ENCODE measurements at regions not wholly inside any gene's neighbourhood (a gene's known extent, or its start where the extent isn't known, plus 50 kb on each side); places are given as distances from the start of the nearest gene placed in this dataset.

DNA sequence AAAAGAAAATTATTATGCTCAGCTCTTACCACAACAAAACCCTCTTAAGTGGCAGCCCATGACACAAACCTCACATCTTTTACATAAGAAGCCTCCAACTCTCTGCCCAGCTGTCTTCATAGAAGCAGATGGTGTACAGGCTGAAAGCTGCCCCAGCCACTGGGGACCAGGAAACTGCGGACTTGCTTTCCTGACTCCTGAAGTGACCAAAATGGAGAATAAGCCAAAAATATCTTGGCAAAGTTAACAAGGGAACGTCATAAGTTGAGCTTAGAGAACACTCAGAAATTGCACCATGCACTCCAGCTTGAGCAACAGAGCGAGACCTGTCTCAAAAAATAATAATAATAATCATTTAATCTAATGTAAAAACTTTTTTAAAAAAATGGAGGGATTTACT lies 160.3 kb upstream of the CDYL start:
- DNase-seq (ENCODE audit: low spot score), result no peak

DNA sequence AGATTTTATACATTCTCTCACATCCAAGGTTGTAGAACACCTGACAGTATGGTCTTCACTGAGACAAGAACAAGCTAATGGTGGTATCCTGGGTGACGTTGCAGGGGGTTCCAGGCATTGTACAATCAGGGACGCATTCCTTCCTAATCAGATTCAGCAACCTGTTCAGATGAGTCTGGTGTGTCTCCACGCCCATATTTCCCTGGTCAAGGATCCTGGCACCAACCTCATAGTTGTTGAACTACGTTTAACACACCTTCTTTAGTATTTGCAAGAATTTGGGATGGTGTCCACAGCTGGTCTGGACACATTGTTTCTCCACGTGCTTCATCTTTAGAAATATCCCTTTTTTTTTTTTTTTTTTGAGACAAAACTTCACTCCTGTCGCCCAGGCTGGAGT lies 161.0 kb upstream of the CDYL start:
- no peak for DNase-seq (ENCODE audit: low spot score)

- DNase-seq (ENCODE audit: low spot score), result no peak
Observed at GRCh38 chr6:4614637-4615036, 161.6 kb upstream of the CDYL start.

DNA sequence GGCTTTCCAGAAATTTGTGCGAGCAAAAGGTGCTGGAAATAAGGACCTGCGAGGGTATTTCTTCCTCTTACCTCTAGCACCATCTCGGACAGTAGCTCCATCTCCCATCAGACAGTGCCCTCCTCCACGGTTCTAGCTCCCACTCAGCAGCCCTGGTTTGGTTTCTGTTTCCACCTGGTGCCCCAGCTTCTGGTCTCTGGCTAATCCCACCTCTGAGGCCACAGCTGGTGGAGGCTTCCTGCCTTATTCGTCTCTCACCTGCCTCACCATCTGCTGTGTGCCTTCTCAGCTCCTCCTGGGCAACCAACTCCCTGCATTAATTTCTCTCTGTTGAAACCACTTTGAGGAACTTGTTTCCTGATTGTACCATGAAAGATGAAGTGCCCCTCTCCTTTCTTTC lies 162.4 kb upstream of the CDYL start:
- no peak for DNase-seq (ENCODE audit: low spot score)

- DNase-seq (ENCODE audit: low spot score), result no peak
Observed at GRCh38 chr6:4613381-4613780, 162.8 kb upstream of the CDYL start.

DNA sequence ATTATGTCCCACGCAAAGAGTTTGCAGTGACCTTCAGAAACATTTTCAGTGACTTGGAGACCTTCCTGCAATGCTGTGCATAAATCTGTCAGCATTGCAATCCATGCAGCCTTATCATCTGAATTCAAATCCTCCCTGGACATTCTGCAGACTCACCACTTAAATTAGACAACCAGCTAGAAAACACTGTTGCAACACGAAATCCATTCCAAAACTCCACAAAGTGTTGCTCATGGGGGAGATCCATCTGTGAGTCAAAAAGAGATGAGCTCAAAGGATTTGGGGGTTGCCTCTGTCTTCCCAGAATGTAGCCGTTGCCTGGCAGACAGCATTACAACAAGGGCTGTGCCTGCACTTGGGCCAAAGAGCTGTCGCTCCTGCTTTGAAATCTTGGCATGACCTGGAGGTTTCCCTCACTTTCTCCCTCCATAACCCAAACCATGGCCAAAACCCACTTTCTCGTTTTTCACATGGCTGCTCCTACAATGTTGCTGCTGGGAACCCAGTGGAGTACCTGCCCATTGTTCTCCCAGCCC lies 163.5 kb upstream of the CDYL start:
- DNase-seq (ENCODE audit: low spot score), result no peak

- no peak for DNase-seq (ENCODE audit: low spot score)
Observed at GRCh38 chr6:4611429-4612129, 164.6 kb upstream of the CDYL start.

DNA sequence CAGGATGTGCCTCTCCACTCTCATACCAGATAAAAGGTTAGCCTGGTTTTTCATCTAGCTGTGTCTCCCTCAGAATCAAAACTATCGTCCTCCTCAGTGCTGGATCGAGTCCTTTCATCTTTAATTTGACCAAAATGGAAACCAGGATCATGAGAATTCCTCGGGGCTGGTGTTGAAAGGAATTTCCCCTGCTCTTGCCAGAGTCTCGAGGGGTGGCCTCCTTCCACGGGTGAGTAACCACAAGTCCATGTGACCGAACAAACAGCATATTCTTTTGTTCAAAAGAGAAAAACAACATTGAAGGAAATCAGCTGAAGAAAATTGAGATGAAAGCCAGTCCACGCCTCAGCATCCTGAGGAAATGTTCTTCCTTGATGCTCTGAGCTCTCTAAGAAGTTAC lies 165.9 kb upstream of the CDYL start:
- DNase-seq (ENCODE audit: low spot score), result peak; percentile 21

GRCh38 chr6:4608361-4609115 lies 167.7 kb upstream of the CDYL start:
- no peak for DNase-seq (ENCODE audit: low spot score)

DNA sequence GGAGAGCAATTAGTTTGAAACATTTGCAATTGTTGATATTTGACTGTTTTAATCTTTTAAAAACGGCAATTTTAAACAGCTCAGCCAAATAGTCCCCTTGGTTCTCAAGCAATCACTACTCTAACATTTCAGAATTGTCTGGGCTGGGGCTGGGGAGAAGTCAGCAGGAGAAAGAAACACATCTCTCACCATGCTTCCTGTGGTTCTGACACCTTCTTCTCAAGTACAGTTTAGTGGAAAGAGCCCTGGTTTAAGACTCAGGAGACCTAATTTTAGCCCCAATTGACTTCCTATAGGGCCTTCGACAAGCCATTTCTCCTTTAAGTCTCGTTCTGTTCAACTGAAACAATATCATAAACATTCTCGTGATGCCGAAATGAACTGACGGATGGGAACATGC lies 168.4 kb upstream of the CDYL start:
- DNase-seq (ENCODE audit: low spot score), result no peak

DNA sequence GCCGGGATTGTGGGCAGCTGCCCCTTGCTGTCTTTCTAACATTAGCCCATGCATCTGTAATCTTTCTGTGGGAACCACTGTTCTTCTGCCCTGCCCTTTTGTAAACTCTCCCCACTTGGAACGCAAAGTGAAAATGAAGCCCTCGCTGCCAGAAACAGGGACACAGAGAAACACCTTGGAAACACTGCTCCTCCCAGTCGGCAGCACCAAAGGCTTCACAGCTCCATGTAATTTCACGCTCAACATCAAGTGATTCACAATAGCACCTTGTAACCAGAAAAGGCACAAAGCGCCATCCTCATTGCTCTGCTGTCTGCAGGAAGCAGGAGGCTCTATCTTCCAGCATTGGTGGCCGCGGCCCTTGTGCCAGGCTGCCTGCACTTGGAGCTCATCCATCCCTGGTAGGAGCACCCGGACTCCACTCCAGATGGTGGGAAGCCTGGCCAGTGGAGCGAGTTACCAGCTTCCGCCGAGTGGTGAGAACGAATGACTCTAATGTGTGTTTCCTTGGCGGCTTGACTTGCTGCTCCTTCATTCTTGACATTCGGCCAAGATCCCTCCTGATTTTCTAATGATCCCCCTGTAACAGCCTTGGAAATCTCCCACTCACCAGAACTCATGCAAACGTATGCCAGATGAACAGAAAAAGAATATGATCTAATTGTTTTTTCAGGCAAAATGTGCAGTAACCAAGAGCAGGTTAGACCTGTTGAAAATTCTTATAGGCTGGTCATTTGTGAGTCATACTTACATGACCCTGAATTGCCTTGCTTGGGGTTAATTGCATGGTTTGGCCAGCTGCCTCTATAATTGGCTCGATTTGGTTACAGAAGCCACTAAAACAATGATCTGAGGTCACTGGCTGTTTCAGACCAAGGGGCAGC lies 169.1 kb upstream of the CDYL start:
- no peak for DNase-seq (ENCODE audit: low spot score)

- DNase-seq (ENCODE audit: low spot score), result no peak
Observed at GRCh38 chr6:4606016-4606415, 170.2 kb upstream of the CDYL start.

GRCh38 chr6:4603856-4604369 lies 172.3 kb upstream of the CDYL start:
- no peak for DNase-seq (ENCODE audit: low spot score)

DNA sequence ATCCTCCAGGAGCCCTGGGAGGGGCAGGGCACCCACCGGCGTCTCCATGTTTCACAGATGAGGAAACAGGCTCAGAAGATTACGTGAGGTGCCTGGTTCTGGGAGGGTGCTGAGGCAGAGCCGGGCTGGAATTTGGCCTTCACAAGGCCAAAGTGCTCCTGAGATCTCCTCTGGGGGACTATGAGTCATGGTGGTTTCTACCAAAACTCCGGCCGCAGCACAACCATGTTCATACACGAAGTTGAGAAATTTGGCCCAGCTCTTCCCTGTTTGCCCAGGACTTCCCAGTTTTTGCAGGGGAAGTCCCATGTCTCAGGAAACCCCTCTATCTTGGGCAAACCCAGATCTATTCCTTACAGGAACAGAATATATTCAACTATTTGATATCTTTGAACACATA lies 172.9 kb upstream of the CDYL start:
- DNase-seq (ENCODE audit: low spot score), result no peak

DNA sequence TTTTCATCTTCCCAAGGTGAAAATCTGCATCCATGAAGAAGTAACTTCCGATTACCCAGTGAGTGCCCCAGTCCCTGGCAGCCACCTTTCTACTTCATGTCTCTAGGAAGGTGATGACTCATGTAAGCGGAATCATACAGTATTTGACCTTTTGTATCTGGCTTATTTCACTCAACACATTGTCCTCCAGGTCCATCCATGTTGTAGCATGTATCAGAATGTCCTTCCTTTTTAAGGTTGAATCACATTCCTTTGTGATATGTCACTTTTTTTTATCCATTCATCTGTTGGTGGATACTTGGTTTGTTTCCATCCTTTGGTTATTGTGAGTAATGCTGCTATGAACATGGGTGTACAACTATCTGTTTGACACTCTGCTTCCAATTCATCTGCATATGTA lies 176.3 kb upstream of the CDYL start:
- DNase-seq (ENCODE audit: low spot score), result peak; percentile 98

DNA sequence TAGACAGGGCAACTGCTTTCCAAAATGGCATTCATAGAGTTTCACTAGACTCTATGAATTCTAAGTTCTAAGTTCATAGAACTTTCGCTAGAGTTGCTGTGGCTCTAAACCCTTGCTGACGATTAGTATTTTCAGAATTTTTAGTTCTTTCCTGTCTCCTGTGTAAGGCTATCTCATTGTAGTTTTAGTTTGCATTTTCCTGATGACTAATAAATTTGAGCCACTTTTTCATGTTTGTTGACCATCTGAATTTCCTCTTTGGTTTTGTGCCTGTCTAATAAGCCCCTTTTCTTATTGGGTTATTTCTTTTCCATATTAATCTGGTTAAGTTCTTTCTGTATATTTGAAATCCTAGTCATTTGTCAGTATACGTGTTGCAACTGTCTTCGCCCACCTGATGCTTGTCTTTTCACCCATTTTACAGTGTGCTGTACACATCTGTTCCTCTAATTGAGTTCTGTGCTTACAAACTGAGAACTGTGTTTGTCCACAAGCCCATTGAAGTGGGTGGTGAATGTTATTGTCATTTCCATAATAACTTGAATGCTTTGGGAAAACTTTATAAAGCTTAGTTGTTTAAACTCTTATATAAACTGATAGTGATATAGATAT lies 177.7 kb upstream of the CDYL start:
- no peak for DNase-seq (ENCODE audit: low spot score)

GRCh38 chr6:4593951-4594350 lies 182.3 kb upstream of the CDYL start:
- no peak for DNase-seq (ENCODE audit: low spot score)

DNA sequence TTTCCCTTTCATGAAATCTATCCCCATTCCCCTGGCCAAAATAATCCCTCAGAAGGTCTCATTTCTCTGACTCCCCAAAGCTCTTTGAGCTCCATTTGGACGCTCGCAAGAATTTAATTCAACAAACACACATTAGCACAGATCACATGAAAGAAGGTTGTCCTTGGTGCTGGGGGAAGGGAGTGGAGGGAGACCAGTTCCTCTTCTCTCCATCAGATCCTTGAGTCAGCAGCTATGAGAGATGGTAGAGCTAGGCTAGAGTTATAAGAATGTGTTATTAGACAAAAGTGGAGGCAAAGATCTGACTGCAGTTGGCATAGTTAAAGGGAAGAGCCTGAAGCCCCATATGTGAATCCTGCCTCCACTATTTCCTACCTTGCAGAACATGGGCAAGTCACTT lies 184.2 kb upstream of the CDYL start:
- DNase-seq (ENCODE audit: low spot score), result no peak

DNA sequence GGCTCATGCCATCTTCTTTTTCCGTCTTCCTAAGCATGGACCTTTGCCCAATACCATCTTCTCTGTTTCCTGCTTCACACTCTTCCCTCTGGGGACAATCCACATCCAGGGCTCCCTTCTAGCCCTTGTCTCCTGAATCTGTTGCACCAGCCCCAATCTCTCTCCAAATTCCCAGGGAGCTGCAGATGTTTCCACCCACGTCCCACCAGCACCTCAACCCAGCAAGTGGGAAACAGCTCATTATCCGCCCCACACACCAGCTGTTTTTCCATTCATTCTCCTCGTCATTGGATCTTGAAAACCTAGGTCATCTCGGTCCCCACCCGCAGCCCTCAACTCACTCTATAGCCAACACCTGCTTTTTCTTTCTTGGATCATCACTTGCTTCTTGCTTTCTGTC lies 185.0 kb upstream of the CDYL start:
- DNase-seq (ENCODE audit: low spot score), result no peak

GRCh38 chr6:4589295-4589694 lies 186.9 kb upstream of the CDYL start:
- DNase-seq (ENCODE audit: low spot score), result no peak

GRCh38 chr6:4588581-4588980 lies 187.6 kb upstream of the CDYL start:
- no peak for DNase-seq (ENCODE audit: low spot score)

GRCh38 chr6:4588163-4588562 lies 188.0 kb upstream of the CDYL start:
- DNase-seq (ENCODE audit: low spot score), result no peak
